SW480 (cell line): ENCODE measurements at regions not wholly inside any gene's neighbourhood (a gene's known extent, or its start where the extent isn't known, plus 50 kb on each side); places are given as distances from the start of the nearest gene placed in this dataset.

Experiments
- DNase-seq: peaks from one replicate; pipeline ENCODE4 v3.0.0-alpha.2; 2016; ENCODE audit warnings: low spot score

DNA sequence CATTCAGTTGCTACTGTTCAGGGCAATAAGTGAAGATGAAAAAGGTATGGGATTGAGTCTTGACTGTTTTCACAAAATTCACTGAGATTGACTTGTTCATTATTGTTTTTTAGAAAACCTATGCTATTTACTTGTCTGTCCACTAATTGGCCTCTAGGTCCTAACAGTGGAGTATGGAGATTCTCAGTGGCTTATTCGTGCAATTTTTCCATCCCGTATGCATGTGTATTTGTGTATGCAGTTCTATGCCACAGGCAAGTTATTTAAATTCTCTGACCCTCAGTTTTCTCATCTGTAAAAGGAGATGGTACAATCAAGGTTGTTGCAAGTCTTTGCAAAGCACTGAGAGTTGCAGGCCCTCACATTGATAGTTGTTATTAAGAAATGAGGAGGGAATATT lies 151.0 kb downstream of the BBOX1 start:
- DNase-seq = no peak

DNA sequence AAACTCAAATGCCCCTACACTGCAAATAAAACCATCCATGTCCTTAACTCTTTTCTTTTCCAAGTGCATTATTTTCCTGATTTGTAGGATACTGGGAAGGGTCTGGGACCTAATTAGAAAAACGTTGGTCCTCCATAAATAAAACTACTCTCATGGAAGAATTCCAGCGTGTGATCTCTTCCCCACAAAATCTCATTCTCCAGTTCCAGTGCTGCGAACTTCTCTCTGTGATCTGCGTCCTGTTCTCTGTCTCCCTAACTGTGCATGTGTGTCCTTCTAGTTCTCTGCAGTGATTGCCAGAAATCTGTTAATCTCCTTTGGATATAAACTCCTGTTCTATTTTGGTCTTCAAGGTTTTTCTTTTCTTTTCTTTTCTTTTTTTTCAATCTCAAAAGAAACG lies 148.1 kb downstream of the BBOX1 start:
- DNase-seq = no peak

DNA sequence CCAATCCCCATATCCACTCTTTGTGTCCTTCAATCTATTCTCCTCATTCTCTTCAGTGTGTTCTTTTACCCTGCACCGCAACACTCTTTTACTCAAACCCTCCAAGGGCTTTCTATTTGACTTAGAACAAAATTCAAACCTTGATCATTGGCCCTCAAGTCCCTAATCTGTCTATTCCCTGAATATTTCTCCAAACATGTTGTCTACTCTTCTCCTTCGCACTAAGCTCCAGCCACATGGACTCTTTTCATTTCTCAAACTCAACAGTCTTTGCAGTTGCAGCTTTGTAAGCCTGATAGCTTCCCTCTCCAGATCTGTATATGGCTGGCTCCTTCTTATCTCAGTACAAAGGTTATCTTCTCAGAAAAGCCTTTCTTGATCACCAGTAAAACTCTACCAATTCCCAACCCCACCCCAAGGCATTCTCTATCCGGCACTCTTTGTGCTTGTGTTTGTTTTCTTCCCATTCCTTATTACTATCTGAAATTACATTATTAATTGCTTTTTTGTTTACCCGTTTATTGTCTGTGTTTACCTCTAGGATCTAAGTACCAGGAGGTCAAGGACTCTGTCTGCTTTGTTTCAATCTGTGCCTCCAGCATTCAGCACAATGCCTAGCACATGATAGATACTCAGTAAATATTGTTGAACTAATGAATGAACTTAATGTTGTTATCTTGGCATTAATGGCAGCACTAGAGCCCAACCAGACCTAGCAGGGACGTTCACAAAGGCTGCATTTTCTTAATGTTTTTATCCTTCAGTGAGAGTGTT lies 147.4 kb downstream of the BBOX1 start:
- DNase-seq = no peak

DNA sequence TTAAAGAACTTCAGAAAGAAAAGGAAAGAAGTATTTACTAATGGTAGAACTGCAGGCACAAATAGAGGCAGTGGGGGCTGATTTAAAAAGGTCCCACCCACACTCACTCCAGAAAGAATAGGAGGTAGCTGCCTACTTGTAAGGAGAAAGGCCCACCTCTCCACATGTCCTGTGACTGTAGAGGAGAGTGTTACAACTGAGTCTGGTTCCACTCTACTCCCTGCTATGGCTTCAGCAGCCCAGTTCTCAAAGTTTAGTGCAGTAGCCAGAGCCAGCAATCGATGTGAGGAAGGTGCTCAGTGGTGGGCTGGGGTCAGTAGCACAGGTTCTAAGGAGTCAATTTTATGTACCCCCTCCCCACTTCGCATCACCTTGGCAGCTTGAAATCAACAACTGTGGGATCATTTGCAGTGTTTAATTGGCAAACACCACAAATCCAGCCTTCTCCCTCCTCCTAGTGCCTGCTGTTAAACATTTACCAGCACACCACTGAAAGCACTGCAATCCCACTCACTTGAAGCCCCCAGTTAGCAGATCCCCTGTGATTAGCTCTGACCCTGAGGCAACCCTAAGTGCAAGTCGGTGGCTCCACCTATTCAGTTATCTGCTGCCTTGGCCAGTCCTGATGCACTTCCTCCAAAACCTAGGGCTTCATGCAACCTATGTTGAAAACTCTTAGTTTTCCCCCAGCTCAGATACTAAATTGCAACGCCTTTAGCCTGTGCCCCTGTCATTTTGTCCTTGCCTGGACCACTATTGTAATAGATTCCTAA lies 146.6 kb downstream of the BBOX1 start:
- DNase-seq = no peak

DNA sequence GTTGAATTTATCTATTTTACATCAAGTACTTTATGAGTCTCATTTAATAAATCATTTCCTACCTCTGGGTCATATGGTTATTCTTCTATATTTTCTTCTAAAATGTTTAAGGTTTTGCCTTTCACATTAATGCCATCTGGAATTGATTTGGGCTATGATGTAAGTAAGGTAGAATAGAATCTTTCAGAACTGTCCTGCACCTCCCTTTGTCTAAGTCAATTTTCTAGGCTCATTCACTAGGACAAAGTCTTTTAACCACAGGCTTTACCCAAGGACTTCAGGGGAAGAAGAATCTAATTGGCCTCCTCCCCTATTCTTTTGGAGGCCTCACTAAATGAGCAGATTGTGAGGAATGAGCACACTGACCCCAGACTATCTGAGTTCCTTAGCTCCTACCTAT lies 146.0 kb downstream of the BBOX1 start:
- DNase-seq = no peak

DNA sequence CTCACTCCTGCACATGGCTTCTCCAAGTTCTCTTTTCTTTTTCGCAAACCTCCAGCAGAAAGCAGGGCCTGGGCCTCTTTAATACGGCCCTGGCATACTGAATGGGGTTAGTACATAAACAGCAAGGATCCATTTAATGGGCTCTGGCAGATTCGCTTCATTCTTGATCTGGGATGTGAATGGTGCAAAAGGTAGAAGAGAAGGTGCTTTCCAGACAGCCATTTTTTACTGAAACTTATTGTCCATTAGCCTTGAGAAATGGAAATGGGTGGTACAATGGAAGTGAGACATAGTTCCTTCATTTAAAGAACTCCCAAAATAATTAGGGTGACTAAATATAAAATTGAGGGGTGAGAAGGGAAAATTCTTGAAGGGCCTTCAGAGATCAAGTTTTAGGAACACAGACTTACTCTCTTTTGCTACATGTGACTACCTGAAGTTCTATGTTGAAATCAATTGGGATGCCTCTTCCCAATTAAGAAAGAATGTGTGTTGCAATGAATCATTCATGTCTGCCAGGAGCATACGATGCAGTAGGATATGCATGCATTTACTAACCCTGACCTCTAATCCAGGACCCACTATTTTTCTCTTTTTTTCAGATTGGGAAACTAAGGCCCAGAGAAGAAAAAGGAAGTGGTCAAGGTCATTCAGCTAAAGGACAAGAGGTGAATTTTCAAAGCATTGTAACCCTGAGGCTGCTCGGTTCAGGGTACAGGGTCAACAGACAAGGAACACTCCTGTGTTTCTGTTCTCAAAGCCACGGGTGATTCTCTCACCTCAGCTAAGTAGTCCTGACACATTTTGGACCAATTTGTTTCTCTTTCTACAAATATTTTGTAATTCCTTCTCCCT lies 144.1 kb downstream of the BBOX1 start:
- no peak for DNase-seq

DNA sequence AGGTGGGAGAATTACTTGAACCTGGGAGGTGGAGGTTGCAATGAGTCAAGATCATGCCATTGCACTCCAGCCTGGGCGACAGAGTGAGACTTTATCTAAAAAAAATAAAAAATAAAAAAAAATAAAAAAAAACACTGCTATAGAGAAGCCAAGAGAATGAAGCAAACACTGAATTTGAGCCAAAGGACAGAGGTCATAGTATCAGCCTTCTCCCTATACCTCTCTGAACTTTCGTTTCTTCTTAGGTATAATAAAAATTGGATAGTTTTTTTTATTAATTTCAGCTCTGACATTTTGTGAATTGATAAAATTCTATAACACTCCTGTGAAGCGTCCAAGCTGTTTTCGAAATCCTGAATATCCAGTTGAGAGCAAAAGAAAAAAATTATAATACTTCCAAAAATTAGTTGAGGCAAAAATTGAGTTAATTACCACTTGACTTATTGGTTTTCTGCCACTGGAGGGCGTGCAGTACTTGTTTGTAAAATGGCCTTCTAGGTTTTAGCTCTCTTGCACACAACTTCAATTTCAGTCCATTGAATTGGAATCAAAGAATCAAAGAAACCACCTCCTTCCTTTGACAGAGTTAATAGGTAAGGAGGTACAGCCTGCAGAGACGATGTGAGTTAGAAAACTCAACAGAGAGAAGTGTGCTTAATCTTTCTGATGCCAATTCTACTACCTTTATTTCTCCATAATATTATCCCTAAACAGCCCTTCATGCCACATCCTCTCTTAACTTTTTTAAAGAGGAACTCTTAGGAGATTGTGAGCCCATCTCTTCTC lies 143.2 kb downstream of the BBOX1 start:
- peak; percentile 66 for DNase-seq

DNA sequence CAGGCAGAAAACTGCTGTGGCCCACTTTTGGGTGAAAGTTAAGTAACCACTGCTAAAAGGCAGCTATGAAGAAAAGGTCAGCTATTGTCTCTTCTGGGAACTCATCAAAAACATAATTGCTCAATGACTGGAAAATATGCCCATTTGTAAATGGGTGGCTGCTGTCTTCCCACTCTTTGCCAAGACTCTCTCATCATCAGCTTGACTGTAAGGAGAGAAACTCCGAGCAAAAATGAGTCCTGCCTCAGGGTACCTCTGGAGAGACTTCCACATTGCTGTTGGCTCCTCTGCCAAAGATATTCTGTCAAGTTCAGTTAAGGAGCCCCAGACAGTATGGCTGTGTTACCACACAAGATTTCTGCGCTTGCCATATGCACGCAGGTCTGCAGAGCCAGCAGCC lies 138.7 kb downstream of the BBOX1 start:
- DNase-seq = no peak

DNA sequence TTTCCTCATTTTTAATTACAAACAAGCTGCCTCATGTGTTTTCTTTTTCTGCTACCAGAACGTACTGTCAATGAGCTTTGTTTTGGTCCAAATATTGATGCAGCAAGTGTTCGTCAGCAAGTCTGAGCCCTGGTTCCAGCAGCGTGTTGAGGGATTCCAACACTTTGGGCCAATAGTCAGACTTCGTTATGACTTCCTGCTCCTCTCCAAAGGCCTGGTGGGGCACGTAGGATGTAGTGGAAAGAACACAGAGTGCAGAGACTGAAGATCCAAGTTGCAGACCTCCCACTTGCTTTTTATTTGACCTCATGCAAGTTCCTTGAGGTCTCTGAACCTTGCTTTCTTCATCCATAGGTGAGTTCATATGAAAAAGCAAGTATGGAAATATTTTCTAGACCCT lies 138.2 kb downstream of the BBOX1 start:
- DNase-seq = no peak
